ENCODE measurements at regions not wholly inside any gene's neighbourhood (a gene's known extent, or its start where the extent isn't known, plus 50 kb on each side); places are given as distances from the start of the nearest gene placed in this dataset.

DNA sequence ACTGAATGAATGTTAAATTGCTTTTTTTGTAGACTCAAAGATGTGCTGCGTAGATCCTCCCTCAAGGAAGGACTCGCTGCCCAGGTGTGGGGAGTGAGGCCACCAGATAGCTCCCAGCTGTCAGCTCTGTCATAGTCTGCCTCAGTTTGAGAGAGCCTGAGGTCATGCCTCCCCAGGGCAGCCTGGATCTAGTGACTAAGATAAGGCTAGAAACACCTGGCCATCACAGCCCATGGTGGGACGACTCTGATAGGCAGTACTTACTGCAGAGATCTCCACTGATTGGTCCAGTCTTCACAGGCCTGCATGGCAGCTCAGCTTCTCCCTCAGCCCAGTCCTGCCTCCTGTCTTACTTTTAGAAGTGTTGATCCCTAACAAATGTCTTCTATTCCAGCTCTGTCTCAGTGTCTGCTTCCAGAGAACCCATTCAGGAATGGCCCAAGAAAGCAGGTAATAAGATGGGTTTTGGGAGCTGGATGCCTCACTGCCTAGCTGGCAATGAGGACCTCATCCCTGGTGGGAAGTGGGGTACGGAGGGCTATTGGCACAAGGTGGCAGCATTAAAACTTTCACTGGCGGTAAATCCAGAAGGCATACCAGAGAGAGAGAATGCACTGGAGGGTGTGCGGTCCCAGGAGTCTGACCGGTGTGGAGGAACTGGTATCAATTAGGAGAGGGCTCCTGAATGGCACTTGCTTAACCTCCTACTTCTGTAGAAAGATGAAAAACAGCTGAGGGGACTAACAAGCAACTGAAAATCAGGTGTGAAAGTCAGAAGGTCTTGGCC, 55.3 kb upstream of the GPR37L1 start:
- Mint-ChIP-seq H3K9me3 (no peaks in the 10 kb centered on the region), H3K36me3 (ENCODE audit: low read depth) (no peaks in the 10 kb centered on the region), H3K27ac (no peak overlapping the region), H3K27me3 (ENCODE audit: low read depth) (no peaks in the 10 kb centered on the region), H3K4me1 (ENCODE audit: low read depth) (no peaks in the 10 kb centered on the region), H3K4me3 (no peak overlapping the region)
- CTCF ChIA-PET: interaction anchor here (0.7 kb wide), 1 partner anchor 68 kb away, joined by 3 read pairs; no protein-coding TSS in a partner anchor
- intact Hi-C loops (cut with micrococcal nuclease): no loop called here
- DNase-seq: no peak

DNA sequence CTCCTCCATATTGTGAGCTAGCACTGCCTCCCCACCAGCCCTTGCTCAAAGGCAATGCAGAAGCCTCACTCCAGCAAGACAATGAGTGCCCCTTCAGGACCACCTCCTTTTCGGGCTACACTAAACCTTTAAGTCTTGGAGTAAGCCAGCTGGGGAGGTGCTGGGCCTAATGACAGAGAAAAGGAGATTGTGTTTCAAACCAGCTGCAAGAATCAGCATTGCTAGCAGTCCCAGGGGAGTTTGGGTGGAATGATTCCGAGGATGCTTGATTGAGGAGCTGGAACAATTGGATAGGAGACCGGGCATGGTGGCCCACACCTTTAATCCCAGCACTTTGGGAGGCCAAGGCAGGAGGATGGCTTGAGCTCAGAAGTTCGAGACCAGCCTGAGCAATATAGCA, 54.1 kb upstream of the GPR37L1 start:
- intact Hi-C loops (cut with micrococcal nuclease): no loop called here
- H3K27ac Mint-ChIP-seq: no peak overlapping the region
- H3K9me3 Mint-ChIP-seq: no peaks in the 10 kb centered on the region
- CTCF ChIA-PET: interaction anchor here (0.9 to 1.5 kb wide), 2 partner anchors 66 to 69 kb away, joined by 3 to 6 read pairs; no protein-coding TSS in a partner anchor
- no peak overlapping the region for H3K4me3 Mint-ChIP-seq
- no peaks in the 10 kb centered on the region for H3K36me3 Mint-ChIP-seq (ENCODE audit: low read depth)
- DNase-seq: no peak
- H3K4me1 Mint-ChIP-seq (ENCODE audit: low read depth): no peaks in the 10 kb centered on the region
- H3K27me3 Mint-ChIP-seq (ENCODE audit: low read depth): no peaks in the 10 kb centered on the region

DNA sequence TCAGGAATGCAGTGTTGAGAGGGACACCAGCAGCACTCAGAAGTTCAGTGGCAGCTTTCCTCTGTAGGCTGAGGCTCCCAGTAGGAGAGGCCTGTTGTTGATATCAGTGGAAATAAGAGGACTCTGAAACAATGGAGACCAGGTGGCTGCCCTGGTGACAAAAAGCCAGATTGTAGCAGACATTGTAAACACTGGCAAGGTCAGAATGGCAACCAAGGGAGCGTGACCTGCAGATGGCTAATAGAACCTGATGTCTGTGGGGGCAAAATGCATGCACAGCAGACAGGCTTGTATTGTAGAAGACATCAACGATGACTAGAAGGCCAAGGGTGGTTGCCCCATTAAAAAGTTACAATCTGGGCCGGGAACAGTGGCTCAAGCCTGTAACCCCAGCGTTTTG, 53.1 kb upstream of the GPR37L1 start:
- no peaks in the 10 kb centered on the region for H3K9me3 Mint-ChIP-seq

DNA sequence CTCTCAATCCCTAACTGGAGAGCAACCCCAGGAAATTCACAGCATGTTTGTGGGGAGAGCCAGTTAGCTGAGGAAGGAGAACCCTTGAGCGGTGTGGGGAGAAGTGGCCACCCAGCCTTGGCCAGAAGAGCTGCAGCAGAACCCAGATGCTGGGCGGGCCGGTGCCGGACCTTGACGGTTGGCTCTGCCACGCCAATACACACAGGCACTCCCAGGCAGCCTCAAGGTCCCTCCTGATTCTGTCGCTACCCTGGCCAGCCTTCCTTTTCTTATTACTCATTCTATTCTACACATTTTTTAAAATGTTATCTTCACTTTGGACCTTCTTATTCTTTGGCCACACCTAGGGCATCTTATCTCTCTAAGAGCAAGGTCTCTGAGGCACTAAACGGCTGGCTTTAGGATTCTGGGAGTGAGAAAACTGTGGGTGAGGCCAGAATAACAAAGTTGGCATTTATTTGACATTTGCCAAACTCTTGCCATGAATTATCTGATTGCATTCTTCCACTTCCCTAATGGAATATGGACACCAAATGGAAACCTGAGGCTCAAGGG, 50.4 kb upstream of the GPR37L1 start:
- Mint-ChIP-seq H3K4me1 (ENCODE audit: low read depth) (no peaks in the 10 kb centered on the region), H3K27me3 (ENCODE audit: low read depth) (no peaks in the 10 kb centered on the region), H3K4me3 (no peak overlapping the region), H3K36me3 (ENCODE audit: low read depth) (no peaks in the 10 kb centered on the region), H3K9me3 (no peaks in the 10 kb centered on the region), H3K27ac (no peak overlapping the region)
- no peak for DNase-seq
- CTCF ChIA-PET: interaction anchor here (0.8 kb wide), 1 partner anchor 63 kb away, joined by 3 read pairs; no protein-coding TSS in a partner anchor
- intact Hi-C loops (cut with micrococcal nuclease): no loop called here

More for the DNA sequence above, 53.1 kb upstream of the GPR37L1 start:
- no peak overlapping the region for H3K4me3 Mint-ChIP-seq
- intact Hi-C loops (cut with micrococcal nuclease): no loop called here
- no peaks in the 10 kb centered on the region for H3K4me1 Mint-ChIP-seq (ENCODE audit: low read depth)
- no peak for DNase-seq
- H3K27ac Mint-ChIP-seq: no peak overlapping the region
- H3K36me3 Mint-ChIP-seq (ENCODE audit: low read depth): no peaks in the 10 kb centered on the region
- CTCF ChIA-PET: interaction anchor here (1.5 kb wide), 1 partner anchor 65 kb away, joined by 3 read pairs; no protein-coding TSS in a partner anchor
- H3K27me3 Mint-ChIP-seq (ENCODE audit: low read depth): no peaks in the 10 kb centered on the region
